Stimulated activated CD8-positive, alpha-beta memory T cell treated with anti-CD3 and anti-CD28 coated beads, Interleukin-7, amount 100 ng/mL, for 48 hours (primary cell): ENCODE measurements at regions not wholly inside any gene's neighbourhood (a gene's known extent, or its start where the extent isn't known, plus 50 kb on each side); places are given as distances from the start of the nearest gene placed in this dataset.

Experiments used
- DNase-seq, 2 donors: peaks; one replicate each; pipeline ENCODE4 v3.0.0-alpha.2; 2020; ENCODE audit warnings: low read depth in 1 of 2; ENCODE audit errors: extremely low read depth in 1 of 2

DNA sequence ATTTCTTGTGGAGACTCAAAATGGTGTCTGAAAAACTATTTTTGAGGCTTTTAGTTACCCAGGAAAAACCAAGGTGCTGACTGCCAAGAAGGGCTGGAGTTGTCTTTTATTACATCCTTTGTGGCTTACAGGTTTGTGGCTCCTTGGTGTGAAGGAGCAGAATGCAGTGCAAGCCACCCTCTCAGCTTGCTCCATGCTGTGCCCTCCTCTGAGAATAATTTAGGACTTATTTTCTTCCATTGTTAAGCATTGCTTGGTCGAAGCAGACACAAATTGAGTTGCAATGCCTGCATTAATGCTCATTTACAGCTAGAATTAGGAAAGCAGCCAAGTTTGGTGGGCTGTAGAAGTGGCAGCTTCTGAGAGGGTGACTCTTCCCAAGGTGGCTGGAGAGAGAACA is 272.2 kb downstream of the KIF4B start:
- no peak for DNase-seq

DNA sequence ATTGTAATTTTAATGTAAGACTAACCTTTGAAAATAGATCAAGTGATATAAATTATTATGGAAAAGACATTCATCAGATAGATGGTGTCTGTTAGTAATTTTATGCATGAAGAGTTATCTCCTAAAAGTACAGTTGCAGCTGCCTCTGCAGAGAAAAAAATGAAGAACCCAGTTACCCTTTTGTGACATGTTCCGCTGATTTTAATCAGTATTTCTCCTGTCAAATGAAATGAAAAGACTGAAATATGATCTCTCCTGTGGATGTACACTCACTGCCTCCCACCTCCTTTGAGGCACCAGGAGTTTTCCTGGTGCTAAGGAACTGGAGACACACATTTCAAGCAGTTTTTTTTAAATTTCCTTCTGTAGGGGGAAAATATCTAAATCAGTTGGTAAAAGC is 277.4 kb downstream of the KIF4B start:
- DNase-seq: no peak

DNA sequence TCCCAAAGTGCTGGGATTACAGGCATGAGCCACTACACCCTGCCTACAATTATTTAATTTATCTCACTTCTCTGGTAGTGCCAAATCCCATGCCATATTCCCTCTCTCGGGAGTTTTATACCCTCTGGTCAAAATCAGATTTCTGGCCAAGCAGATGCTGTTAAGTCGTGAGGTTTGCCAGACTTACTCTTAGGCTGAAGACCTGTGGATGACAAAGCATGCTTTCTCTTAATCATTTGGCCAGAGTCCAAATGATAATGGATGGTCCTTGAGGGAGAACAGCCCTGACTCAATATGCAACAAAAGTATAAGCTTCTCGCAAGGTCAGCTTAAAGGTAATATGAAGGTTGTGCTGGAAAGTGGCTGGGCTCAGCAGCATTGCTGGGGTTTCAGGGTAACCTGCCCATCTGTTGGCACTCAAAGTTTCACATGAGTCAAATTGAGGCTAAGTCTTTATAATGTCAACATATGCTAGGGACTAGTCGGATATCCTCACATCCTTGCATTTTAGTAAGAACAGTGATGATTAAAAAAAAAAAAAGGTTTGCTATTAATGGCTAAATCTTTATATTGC is 280.1 kb downstream of the KIF4B start:
- no peak for DNase-seq

DNA sequence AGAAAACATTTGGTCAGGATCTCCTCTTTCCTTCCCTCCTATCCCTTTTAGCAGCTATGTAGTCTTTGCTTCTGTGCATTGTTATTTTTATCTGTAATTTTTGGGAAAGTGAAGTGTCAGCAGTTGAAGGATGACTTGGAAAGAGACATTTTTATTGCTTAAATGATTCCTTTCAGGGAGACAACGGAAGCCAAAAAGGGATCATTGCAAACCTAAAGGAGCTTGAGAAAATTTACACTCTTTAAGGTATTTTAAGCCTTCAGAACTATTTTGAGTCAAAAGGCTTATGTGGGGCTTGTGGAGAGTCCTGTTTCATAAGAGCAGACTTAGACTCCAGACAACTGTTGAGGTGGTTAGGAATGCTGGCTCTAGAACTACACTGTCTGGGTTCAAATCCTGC is 281.6 kb downstream of the KIF4B start:
- no peak for DNase-seq

DNA sequence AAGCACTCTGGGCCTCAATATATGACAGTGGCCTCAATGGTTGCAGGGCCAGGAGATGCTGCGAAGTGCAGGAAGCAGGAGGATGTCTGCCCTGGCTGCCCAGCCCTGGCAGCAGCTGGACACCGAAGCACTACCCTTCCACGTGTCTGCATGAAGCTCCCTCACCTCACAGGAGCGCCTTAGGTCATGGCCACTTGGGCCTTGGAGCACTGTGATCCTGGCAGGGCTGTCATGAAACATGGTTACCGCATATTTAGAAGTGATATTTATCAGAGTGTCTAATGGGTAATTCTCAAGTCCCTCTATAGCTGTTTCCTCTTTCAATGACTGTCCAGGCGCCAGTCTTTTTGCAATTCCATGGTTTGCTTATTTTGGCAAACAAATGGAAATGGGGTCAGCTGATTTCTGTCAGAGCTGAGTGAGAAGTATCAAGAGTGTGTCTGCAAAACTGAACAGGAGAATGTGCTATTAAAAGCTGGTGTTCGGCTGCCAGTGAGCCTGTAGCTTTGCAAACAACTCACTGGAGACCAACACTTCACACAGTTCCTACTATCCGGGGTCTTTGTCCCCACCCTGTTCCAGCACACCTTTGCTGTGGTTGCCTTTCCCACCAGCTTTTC is 285.9 kb downstream of the KIF4B start:
- DNase-seq: no peak

DNA sequence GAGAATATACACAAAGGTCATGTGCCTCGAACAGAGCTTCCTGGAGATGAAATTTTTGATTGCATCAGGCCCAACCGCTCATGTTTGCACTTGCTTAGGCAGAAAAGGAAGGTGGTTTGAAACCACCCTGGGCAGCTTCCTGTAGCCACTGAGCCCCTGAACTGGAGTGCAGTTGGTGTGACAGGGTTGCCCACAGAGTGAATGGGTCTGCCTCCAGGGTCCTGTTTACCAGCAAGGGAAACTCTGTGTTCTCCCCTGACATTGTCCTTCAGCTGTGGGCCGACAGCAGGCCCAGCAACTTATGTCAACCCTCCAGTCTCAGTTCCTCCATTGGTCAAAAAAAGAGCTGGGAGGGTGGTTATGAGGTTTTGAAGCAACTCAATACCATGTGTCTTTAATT is 289.6 kb downstream of the KIF4B start:
- no peak for DNase-seq

DNA sequence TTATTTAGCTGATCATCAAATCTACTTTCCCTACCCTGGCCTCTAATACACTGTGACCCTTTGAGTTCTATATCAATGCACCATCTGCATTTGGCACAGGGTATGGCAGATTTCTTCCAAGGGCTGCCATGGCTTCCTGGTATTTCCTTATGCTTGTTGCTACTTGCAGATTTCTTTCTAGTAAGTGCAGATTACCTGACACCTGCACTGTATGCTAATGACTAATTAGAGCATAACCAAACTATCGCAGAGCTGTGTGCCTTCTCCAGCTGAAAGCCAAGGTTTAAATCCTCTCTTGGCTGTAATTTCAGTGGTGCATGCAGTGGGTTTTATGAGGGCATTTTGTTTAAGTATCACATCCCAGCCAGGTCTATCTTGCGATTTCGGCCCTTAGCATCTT is 293.7 kb downstream of the KIF4B start:
- DNase-seq: no peak

DNA sequence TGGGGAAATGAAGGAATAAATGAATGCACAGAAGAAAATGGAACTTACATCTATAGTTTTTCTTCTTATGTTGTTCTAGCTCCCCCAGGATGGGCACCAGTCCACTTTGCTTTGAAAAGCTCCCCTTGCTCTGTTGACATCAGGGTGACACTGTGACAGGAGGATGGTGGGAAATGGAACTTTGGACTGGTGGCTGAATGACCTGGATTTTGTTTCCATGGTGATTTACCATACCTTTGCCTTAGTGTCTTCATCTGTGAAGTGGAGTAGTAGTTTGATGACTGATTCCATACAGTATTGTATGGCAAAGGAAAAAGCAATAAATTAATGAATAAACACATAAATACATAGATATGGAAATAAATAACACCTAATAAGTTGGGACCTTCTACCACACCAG is 294.7 kb downstream of the KIF4B start:
- DNase-seq: no peak

DNA sequence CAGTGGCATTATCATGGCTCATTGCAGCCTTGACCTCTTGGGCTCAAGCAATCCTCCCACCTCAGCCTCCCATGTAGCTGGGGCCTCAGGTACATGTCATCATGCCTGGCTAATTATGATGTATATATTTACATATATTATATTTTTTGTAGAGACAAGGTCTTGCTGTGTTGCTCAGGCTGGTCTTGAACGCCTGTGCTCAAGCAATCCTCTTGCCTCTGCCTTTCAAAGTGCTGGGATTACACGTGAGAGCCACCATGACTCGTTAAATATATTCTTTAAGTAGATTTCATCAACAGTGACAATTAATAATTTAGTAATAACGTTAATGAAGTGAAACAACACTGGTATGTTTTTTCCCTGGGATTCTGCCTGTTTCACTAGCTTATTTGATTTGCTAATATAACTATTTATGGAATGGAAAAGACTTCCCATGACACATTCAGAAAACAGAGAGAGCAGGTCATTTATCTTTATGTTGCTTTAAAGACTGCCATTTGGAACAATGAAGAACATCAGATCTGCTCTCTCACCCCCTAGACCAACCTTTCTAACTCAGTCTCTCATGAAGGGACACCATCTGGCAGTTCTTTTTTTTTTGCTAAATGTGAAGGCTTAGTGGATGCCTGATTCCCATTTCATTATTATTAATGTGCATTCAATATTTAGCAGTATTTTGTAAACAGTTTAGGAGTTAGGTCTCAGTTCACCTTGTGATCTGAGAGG is 295.6 kb downstream of the KIF4B start:
- DNase-seq: no peak

DNA sequence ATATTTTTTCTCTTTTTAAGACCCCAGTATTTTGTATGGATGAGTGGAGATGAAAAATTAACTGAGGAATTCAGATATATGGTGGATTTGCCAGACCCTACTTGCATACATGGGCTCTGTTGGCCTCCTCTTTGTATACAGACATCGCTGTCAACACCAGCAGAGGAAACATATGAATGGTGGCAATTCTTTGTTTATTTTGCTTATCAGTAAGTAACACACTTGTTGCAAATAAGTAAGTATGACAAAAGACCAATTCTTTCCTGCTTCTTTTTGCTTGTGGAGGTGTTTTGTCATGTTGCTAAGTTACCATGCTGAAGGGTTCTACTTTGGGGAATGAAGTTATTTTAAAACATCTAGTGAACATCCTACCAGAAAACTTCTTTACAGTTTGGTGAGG is 298.2 kb downstream of the KIF4B start:
- no peak for DNase-seq

DNA sequence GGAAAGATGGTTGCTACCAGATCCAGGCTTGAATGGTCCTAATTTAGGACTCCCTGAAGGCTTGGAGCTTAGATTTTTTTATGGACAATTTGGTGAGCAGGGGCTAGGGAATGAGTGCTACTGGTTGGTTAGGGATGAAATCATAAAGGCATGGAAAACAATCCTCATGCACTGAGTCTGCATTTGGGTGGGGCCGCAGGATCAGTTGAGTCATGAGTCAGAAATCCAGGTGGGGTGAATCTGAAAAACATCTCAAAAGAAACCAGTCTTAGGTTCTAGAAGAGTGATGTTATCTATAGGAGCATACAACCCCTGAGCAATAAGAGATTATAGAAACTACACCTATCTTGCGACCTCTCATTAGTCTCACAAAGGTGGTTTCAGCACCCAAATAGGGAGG is 300.0 kb downstream of the KIF4B start:
- DNase-seq: no peak

DNA sequence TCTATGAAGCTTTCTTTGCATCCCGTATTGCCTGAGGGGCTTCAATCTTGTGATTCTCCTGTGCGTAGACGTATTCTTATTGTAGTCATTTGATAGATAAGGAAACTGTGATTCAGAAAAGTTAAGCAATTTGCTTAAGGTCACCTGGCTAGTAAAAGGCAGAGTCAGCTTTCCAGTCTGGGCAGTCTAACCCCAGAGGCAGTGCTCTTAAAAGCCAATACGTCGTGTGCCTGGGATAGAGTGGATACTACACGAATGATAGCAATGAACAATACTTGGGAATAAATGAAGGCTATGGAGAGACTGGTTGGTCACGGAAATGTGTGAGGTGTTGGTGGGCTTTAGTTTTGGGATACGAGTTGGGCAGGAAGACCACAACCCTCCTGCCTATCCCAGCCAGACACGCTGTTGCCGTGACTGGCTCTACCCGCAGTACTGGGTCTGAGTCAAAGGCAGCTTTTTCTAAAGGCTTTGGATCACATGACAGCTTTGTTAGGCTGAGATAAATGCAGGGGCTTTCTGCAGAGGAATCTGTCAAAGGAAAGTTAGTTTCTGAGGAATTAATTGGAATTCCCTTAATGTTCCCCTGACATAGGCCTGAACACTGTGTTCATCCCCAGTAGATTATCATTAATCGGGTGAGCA is 302.6 kb downstream of the KIF4B start:
- DNase-seq: no peak

DNA sequence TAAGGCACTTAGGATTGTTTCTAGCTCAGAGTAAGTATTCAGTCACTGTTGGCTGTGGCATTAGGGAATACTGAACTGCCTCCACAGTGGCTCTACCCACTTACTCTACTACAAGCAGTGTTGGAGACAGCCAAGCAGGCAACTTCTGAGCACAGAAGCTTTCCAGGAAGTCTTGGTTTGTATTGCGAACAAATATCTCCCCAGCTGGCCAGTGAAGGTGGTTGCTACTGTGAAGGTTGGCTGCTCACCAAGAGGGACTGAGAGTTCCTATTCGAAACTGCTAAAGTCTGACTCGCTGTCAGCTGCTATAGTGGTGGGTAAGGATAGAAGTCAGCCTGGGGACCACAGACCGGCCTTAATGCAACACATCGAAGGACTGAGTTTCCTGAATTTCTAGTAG is 319.1 kb downstream of the KIF4B start:
- DNase-seq: no peak

DNA sequence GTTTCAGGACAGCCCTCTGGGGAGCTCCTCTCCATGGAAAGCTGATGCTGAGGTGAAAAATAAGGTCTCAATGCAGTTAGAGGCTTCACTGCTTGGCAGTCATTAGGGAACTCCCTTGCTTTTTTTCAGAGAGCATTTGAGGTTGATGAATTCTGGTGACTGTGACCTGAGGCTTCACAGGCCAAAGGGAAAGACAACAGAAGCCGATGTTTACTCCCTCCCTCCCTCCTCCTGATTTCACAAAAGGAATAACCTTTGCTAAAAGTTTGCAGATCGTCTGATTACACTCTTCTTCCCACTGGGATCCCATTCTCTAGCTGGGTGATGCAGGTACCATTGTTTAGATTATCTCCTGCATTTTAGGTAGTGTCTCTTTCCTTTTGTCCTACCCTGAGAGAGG is 329.4 kb downstream of the KIF4B start:
- no peak for DNase-seq

DNA sequence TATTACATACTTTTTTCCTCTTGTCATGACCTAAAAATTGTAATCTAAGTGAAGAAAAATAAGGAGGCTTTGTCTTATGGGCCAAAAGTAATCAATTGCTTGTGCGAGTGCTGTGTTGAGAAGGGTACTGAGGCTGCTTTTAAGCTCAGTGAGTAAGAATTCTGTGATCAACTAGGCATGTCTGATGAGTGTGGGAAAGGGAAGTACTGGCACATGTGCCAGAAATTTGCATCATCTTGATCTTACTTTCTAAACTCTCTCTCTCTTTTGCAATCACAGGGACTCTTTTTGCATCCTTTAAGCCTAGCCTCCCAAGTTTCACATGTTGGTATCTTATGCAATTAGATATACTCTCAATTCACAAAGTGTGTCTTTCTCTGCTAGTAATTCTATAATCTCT is 329.9 kb downstream of the KIF4B start:
- no peak for DNase-seq

DNA sequence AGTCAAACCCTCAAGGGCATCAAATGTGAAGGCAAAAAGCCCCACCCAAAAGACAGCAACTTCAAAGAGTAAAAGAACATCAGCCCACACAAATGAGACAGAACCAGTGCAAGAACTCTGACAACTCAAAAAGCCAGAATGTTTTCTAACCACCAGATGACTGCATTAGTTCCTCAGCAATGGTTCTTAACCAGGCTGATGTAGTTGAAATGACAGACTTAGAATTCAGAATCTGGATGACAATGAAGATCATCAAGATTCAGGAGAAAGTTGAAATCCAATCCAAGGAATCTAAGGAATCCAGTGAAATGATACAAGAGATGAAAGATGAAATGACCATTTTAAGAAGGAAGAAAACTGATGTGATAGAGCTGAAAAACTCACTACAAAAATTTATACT is 339.7 kb downstream of the KIF4B start:
- DNase-seq: no peak

DNA sequence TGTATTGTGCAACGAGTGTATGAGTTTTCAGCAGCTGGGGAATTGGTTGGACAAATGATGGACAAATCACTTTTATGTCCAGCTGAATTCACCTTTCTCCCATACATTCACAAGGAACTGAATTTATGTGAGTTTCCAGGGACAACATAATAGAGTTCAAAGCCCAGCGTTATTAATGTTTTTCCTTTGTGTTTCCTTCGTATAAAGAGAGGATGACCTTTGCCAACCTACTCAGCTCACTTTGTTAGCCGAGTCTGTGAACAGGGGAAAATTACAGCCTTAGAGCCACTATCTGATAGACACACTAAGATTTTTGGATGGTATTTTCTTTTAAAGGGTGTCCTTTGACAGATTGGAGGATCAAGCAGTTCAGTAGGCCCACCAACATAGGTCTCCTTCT is 352.5 kb downstream of the KIF4B start:
- no peak for DNase-seq

DNA sequence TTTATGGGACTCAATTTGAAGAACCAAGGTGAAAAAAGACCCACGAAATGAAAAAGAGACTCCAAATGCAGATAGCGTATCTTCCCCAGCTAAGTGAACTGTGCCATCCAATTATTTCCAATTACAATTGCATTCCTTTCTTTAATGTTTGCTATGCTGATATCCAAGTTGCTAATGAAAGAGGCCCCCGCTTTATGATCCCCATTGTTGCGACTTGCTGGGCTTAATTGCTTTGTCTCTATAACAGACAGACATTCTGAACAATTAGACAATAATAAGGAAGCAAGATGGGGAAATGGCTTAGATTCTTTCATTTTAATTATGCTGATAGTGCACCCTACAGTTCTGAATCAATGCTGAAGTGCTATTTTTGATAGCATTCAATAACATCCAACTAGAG is 354.3 kb downstream of the KIF4B start:
- DNase-seq: no peak

DNA sequence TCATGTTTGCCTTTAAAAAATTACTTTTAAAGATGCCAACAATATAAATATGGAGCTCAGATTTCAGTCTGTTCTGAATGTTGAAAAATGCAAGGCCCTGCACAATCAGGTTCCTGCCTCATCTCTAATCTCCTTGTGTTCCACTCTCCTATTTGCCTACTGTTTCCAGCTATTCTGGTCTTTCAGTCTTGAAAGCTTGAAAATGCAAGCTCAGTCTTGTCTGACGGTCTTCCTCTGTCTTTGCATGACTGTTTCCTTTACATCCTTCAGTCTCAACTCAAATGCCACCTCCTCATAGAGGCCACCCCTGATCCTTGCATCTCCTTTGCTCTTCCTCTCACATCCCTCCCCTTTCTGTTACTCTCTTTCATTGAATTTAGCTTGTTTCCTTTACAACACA is 354.9 kb downstream of the KIF4B start:
- DNase-seq: no peak

DNA sequence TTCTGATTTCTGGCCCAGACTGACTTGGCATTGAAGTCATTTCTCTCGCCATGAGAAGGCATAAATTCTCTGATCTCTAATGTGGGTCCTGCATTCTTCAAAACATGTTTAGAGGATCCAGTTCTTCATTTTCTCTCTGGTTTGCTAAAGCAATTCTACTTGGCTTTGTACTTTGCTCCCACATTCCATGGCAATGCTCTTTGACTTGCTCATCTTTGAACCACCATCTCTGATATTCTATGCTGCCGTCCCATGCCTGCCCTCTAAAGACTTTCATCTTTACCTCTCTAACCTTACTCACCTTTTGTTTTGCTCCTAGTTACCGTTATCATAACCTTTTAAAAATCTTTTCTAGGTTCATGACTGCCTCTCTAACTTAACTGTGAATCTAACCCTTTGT is 366.9 kb downstream of the KIF4B start:
- no peak for DNase-seq

DNA sequence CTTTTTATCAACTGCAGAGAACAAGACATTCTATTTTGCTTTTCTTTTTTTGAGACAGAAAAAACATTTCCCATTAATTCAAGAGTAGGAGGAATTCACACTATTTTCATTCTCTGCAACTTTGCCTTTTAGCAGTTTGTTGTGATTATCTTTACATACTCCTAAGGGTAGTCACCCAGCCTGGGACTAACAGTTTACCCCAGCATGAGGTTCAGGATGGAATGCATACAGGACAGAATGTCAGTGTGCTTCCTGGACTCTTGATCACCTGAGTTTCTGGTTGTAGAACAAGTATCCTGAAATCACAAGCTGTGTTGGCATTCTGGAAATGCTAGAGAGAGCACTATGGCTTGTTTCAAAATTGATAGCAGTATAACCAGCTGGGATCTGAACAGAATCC is 368.1 kb downstream of the KIF4B start:
- no peak for DNase-seq

DNA sequence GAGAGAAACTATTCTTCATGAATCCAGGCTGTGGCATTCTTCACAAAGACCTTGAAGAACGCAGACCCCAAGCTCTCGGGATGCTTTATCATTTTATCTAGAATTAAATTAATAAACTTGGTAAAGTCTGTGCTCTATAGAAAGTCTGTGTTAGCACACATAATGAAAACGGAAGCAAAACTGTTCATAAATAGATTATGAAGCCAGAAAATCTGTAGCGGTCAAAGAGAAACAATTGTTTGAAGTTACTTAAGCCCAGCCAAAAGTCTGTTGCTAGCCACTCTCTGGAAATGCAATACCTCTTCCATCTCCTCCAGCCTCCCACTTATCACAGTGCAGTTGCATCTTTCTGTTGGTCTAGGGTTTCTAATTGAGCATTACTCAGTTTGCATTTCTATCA is 375.9 kb downstream of the KIF4B start:
- DNase-seq: no peak
